ENCODE measurements at regions not wholly inside any gene's neighbourhood (a gene's known extent, or its start where the extent isn't known, plus 50 kb on each side); places are given as distances from the start of the nearest gene placed in this dataset.
A peak's percentile ranks its signal among the peaks of the same experiment; 100 is the strongest.
"Not testable (repeated sequence)": the region's sequence is repeated elsewhere in the genome, so short reads cannot be mapped to it uniquely, and the experiment has no call there.

DNA sequence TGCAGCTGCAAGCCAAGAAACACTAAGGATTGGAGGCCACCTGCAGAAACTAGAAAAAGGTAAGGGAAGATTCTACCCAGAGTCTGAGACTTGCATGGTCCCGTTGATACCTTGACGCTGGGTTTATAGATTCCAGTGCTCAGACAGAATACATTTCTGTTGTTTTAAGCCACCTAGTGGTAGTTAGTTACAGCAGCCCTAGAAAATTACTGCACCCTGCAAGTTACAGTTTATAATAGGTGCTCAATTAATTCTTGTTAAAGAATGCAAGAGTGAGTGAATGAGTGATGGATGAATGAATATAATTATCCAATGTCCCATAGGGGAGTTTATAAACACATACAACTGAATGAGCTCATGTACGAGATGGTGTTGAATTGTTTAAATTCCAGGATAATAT, 453.1 kb upstream of the SLC35B3 start:
- DNase-seq, result no peak

DNA sequence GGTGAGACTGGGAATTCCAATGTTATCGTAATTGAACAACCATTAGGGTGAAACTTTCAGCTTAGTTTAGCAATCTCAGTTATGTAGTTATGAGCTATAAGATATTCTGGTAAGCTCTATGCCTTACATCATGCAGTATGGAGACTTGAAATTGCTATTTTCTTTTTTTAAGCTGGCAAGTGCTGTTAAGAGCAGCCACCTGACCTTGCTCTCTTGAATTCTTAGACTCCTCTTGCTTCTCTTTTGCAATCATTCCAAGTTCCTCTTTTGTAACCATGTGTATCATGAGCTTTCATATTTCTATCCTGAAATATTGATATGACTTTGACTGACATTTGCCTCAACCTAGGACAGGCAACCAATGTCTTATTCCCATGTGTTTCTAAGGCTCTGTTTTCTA, 446.3 kb upstream of the SLC35B3 start:
- no peak for DNase-seq

DNA sequence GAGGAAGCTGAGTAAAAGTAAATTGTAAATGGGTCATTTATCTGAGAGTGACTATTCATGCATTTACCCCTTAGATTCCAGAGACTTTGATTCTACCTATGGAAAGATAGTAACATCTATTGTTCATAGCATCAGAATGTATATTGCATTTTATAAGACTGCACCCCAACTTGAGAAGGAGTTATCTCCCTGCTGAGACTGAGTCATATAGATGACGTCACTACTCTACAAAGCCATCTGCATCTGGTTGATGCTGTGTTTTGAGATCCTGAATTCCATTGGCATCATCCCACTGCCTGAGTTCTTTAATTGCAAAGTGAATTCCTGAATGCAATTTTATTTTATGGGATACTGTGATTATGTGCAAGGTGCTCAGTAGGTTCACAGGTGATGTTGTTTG, 444.0 kb upstream of the SLC35B3 start:
- no peak for DNase-seq

DNA sequence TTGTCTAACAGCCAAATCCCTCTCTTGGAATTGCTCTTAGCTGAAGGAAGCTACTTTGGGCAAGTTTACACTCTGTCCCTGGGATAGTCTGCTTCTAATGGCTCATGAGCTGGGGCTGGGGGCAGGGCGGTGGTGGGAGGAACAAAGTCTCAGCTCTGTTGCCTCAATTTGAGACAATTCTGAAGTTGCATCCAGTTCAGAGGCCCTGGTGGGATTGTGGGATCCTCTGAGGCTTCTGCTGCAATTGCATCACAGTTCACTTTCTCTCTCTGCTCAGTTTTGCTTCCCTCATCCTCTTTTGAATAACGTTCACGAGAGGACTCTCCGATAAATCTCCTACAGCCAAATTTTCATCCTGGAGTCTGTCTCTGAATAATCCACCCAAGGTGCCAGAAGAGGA, 440.6 kb upstream of the SLC35B3 start:
- DNase-seq, result no peak

DNA sequence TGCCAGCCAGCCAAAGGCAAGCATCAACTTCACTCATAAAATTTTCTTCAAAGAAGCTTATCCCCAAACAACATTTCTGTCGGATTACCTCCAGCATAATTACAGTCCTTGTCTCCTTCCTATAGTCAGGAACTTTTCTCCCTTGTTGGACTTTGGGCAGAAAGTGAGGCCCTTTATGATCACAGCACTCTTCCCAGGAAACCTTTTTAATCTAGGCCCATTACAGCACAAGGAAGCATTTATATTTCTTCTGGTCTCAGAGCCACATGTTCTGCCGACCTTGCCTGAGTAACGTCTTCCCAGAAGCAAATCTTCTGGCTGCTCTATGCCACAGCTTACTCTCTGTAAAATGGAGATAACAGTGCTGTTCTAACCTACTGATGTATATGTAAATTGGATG, 437.2 kb upstream of the SLC35B3 start:
- no peak for DNase-seq

DNA sequence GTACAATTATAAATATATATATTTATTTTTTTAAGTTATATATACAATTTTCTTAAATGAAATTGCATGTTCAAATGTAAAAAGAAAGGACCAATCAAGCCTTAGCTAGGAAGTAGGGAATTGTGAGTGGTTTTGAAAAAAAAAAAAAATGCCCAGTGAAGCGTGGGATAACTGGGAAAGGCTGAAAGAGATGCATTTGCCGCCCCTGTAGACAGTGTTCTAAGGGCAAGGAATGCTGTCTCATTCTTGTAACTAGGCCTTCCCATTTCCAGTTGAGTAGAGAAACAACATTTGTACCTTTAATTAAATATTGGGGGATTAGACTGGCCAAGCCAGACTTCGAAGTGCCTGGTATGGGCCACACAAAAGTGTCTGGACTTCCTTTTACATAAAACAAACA, 430.1 kb upstream of the SLC35B3 start:
- no peak for DNase-seq

DNA sequence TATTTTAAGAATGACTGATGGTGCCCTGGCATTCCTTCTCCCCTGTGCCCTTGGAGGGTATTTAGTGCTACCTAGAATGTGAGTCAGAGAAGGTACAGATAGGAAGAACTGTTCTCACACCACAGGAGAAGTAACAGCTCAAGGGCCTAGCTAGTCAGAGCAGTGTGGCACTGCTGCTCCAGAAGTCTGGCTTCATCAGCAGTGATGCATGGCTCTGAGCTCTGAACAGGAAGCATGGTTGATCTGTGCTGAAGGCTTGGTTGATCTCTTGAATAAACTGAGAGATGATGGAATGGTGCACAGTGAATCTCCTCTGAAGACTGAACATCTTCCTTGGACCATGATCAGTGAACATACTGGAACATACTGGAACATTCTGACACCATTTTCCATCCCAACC, 425.3 kb upstream of the SLC35B3 start:
- DNase-seq, result no peak

DNA sequence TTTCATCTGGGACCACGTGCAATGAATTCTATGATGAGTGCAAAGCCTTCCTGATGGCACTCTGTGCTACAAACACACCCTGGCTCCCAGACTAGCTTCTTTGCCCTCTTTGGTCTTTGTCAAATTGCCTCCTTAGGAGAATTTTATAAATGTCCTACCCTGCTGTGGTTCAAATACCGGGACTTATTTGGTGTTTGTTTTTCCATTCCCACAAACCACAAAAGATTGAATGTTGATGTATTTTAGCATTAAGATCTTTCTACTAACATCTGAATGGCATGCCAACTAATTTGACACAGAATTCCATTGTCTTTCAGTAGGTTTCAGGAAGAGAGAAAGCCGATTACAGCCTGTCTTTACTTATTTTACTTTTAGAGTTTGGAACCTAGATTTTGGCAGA, 424.2 kb upstream of the SLC35B3 start:
- no peak for DNase-seq

DNA sequence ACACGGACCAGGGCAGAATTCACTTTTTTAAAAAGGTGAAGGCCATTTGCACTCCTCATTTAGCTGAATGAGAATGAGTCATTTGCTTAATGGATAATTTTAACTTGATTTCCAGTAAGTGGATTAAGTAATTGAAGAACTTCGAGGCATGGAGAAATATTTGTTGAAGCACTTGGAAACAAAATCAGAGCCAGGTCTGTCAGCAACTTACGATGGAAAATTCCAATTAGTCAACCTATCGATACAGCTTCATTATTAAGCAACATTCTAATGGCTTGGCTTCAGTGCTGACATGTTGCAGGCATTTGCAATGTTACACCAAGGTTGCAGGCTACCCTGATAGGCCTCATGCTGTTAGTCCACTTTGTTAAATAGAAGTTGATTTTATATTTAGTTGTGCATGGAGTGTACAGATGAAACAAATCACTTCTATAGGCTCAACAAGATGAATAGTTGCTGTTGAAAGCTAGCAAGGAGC, 423.5 kb upstream of the SLC35B3 start:
- DNase-seq, result no peak

DNA sequence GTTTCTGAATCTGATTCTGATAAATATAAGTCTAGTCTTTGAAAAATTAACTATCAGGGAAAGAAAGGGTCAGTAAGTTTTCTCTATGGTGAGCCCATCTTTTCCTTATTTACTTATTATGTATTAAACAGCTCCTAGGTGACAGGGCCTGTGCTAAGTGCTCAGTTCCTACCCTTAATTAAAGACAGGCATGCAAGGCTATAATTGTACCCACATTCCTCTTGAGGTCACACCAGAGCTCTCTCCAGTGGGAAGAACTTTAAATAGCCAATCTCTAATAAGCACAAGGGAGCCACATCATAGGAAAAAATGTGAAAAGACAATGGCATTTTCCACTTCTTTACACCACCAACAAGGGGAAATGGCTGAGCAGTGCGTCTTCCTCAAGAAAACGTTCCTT, 421.8 kb upstream of the SLC35B3 start:
- DNase-seq, result peak; percentile 24

DNA sequence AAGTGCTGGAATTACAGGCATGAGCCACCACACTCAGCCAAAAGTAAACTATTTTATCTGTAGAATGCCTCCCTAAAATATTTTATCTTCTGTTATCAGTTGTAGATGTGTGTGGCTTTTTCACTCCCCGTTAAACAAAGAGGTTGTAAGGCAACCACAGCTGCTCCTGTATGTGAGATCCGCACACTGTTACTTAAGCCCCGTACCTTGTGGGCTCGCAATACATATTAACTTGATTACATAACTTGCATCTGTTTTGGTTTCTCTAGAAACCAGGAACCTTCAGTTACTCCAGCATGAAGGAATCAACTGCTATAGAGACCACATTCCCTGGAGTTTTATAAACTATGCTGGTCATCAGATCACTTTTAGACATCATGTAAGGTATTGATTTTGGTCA, 420.1 kb upstream of the SLC35B3 start:
- DNase-seq, result no peak

DNA sequence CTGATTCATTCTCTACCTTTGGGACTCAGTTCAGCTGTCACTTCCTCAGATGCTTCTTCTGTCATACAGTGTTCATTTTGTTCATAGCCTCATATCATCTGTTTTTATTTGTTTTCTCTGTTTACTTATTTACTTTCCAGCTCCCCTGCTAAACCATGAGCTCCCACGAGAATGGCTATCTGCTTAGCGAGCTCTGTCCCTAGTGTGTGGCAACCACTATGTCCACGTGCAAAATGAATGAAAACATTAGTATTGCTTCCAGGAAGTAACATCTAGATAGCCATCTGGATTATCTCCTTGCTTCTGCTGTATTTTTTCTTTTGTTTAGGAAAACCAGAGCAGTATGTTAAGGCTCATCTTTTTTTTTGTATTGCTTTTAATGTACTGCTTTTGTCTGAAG, 417.0 kb upstream of the SLC35B3 start:
- no peak for DNase-seq

DNA sequence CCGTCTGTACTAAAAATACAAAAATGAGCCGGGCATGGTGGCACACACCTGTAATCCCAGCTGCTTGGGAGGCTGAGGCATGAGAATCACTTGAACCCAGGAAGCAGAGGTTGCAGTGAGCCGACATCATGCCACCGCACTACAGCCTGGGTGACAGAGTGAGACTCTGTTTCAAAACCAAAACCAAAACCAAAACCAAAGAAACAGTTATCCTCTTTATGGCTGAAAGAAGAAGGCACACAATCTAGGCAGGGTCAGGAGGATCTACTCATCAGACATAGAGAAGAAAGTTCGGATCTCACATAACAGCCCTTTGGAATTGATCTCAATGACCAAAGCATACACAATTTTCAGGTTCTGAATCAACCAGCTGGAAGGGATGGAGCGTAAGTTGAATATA, 411.3 kb upstream of the SLC35B3 start:
- not testable (repeated sequence) for DNase-seq

DNA sequence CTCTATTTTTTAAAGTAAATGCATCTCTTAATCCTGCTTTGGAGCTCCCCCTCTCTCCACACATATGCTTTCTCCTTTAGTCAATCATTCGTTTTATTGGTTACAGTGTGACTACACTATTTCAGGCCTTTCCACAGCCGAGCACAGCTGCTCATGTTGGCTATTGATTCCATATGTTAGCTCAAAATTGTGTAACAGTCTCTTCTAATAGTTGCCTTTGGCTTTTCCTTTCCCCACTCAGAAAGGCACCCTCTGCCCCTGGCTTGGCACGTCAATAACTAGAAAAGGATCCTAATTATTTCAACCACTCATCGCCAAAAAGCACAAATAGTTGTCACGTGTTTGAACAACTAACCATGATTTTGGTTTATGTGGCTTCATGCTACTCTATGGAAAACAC, 410.3 kb upstream of the SLC35B3 start:
- peak; percentile 38 for DNase-seq

DNA sequence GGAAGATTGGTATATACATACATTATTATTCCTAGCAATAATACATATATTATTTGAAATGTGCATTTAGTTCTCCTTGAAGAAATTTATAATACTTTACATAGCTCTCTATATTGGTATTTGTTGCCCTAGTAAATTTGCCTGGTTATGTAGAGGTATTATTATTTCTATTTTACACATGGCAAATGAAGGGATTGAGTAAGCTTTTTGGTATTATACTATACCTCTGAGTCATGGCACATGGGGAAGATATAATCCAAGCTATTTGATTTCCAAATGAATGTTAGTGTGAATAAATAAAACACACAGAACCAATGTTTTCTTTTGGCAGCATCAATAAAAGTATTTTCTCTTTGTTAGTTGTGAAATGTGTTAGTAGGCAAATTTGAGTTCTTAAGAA, 409.6 kb upstream of the SLC35B3 start:
- DNase-seq, result no peak

DNA sequence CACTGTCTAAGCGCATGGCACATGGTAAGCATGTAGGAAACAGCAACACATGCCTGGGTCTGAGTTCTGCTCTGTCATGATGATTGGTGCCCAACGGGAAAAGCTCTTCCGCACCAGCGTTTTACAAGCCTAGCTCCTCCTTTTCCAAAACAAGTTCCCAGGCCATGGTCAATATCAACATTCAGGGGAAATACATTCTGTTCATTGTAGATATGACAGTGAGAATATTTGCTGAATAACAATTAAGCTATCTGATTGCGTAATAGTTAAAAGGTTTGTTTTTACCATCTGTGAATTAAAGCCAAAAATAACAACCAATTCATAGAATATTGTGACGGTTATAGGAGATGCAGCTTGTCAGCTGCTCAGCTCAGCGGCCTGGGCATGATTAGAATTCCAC, 404.3 kb upstream of the SLC35B3 start:
- no peak for DNase-seq

DNA sequence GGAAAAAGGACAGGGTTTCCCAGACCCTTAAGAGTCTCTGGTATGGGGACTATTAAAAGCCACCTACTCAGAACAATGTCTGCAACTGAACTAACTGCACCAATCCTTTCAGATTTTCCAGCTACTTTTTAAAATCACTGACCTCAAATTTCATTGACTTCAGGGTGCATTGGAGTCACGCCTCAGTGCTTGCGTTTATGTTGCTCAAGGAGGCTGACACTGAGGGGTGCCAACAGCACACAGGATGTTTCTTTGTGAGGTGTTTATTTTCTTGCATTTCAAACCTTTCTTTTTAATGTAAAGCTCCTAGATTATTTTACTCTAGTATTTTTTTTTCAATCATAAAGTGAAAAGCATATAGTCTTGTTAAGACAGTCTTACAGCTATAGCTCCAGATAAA, 402.0 kb upstream of the SLC35B3 start:
- no peak for DNase-seq

DNA sequence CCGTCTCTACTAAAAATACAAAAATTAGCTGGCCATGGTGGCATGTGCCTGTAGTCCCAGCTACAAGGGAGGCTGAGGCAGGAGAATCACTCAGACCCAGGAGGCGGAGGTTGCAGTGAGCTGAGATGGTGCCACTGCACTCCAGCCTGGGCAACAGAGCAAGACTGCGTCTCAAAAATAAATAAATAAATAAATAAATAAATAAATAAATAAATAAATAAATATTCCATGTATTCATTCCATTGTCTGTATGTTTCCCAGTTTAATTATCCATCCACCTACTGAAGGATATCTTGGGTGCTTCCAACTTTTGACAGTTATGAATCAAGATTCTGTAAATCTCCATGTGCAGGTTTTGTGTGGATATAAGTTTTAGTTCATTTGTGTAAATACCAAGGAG, 397.4 kb upstream of the SLC35B3 start:
- DNase-seq, result not testable (repeated sequence)

DNA sequence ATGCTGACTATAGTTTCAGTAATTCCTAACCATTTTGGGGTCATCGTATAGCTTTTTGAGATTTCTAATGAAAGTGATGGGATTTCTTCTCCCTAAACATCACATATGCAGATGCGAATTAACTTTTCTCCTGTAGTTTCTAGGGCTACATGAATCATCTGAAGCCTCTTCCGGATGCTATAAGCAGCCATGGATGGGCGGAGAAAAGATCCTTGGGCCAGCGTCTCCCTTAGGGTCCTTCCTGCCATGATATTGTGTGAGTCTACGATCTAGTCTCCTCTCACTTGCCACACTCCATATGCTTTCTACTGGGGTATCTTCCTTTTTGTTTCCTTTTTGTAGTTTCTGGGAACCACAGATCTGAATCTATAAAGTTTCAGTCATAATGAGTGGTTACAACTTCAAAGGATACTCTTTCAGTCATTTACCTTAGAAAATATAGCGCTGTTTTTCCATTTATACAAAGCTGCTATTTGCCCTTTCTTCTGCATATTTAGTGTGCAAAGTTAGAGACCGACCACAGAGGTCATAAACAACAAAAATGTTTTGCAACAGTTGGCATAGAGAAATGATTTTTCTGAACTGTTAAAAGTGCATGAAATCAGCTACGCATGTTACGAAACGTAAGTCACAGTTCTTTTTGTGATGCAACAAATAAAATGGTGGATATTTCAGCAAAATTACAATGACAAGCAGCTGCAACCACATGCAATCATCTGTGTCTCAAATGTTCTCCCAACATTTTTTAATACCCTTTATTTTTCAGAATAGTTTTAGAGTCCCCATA, 396.2 kb upstream of the SLC35B3 start:
- DNase-seq, result no peak

DNA sequence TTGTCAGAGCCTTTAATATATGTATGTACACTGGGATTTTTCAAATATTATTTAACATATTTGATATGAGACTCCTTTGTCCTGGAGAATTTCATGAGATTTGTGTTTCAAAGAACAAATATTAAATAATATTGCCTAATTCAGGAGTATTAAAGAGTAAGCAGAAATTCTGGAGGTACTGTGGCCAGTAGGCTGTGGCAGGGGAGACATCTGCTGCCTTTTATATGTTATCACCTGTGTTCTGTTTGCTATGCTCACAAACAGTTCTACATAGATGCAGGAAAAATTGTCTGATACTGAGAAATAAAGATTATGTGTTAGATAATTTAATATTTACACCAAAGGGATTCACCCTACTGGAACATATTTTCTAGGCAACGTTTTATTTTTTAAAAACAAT, 395.4 kb upstream of the SLC35B3 start:
- no peak for DNase-seq

DNA sequence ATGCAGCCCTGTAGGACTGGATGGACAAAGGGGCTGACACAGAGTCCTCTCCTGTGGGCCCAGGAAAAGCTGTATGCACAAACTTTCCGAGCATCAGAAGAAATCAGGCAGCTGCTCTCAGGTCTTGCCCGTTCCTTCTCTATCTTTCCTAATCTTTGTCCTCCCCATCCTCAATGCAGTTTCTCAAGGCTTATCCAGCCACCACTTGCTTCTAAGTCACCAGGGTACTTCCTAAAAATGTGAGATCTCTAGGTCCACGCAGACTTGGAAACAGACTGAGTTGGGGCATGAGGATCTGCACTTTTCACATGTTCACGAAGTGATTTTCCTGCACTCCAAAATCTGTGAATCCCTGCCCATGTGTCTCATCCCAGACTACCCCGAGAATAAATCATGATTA, 394.5 kb upstream of the SLC35B3 start:
- DNase-seq, result no peak

DNA sequence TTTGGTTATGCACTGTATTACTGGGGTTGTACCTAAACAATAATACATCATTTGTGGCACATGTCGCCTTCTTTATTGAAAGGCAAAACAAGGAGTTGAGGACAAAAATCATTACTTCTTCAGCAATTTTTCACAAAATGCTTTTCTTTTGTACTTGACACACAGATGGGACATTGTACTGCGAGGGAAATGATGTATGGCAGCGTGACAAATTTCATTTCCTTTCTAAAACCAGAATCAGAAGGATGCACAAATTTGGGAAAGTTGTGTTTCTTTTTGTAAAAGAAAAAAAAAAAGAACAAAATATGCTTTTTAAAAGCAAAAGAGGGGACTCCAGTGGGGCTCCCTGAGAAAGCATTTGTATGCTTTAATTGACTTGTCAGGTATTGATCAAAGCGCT, 394.0 kb upstream of the SLC35B3 start:
- DNase-seq, result no peak

DNA sequence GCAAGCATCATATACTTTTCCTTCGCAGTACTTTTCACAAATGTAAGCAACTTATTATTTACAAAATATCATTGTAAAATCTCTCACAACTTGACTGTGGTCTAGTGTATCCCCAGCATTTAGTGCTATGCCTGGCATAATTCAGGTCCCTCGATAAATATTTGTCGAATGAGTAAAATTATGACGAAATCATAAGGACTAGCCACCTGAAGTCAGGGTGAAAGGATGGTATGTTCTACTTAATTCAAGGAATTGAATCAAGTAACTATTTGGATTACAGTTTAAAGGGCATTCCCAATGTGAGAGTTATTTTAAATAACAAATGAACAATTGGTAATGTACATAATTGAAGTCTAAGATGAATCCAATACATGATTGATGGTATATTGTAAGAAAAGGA, 393.0 kb upstream of the SLC35B3 start:
- DNase-seq, result no peak

DNA sequence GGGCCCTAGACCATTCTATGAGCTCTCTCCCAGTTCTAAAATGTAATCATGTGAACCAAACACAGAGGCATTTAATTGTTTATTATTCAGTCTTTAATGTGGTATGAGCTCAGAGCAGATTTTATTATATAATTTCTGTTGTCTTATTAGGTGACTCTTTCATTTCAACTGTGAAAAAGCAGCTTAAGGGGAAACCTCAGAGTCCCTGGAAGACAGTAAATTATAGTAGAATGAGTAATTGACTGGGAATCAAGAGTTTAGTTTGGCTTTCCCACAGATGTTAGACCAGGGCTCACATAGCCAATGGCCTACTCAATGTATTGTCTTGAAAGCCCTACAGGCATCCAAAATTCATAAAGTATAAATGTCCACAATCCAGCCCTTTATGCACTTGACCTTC, 390.4 kb upstream of the SLC35B3 start:
- DNase-seq, result no peak

DNA sequence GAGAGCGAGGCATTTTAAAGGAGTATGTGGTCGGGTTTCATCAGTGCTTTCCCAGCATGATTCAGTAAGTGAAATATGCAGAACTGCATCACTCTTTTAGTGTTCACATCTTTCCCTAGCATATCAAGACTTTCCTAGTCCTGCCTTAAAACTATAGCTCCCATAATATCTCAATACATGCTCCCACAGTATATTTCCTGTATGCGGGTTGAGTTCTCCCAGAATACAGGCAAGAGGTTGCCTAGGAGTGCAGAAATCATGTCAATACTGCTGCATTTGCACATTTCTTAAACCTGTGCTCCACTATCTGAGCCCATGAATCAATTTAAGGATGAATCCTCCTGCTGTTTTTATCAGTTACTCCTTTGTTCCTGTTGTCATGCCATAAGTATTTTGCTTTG, 386.6 kb upstream of the SLC35B3 start:
- no peak for DNase-seq
